ENCODE measurements at regions not wholly inside any gene's neighbourhood (a gene's known extent, or its start where the extent isn't known, plus 50 kb on each side); places are given as distances from the start of the nearest gene placed in this dataset.

DNA sequence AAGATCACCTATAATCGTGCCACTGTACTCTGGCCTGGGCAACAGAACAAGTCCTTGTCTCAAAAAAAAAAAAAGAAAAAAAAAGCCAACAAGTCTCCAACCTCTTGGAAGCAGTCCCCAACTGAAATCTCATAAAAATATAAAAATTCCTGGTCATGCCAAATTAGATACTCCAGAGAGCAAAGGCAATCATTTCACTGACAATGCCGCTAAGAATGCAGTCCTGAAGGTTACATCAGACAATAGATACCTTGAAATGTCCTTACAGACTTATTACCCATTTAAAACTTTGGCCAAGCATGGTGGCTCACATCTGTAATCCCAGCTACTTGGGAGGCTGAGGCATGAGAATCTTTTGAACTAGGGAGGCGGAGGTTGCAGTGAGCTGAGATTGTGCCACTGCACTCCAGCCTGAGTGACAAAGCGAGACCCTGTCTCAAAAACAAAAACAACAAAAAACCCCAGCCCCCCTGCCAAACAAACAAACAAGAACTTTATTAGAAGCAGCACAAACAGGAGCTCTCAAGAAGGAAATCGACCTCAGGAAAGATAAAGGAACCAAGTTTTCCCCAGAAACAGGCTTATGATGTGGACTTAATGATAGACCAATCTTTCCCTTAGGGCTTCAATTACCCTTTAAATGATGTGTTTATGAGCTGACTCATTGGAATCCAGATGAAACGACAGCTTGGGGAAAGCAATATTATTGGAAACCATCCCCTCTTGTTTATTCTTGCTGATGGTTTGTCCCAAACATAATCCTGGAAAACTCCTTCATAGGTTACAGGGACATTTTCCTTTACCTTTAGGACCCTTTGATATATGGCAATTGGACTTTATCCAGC lies 53.1 kb upstream of the XCR1 start:
- H3K27me3 ChIP-seq (ENCODE audit: control insufficient read depth, insufficient read depth, low read length) = peaks cover 10% of the 10 kb centered on the region
- no peak overlapping the region for H3K4me3 ChIP-seq (ENCODE audit: insufficient read depth, low read depth, low read length)
- ChIA-PET CTCF (interaction anchor here (0.6 to 6.8 kb wide), 7 partner anchors 81 to 326 kb away, joined by 3 to 84 read pairs (median 8); partner anchors contain the start of genes CCR1 and CCR5), POLR2A (ENCODE audit: unreplicated experiment) (interaction anchor here (0.6 kb wide), 1 partner anchor 15 kb away, joined by 3 read pairs; no protein-coding TSS in a partner anchor)
- no peak overlapping the region for H3K56ac ChIP-seq (ENCODE audit: extremely low read depth, insufficient read depth, low read length)
- in situ Hi-C loops (cut with MboI; ENCODE audit: low sequenced_read_pairs) = loop anchor here (10.0 to 25.0 kb wide), 2 partner anchors 294 to 1043 kb away; partner anchors contain the start of genes CCR5 and CLEC3B
- H2BK20ac ChIP-seq (ENCODE audit: low read depth, low read length) = no peak overlapping the region
- intact Hi-C loops (cut with micrococcal nuclease) = loop anchor here (5.0 kb wide), 1 partner anchor 1043 kb away; no protein-coding TSS in a partner anchor
- no TSS peak for BruUV-seq (replicated peaks)
- DNase-seq = no peak
- H4K5ac ChIP-seq (ENCODE audit: low read depth, low read length) = no peak overlapping the region
- WGBS, 2 experiments (ENCODE audit: extremely low coverage in 2 of 2, insufficient read length in 1 of 2) = no CpG with 5 or more reads among the region's 6 CpGs
- H3K14ac ChIP-seq (replicated peaks; ENCODE audit: low read depth, low read length) = no peak overlapping the region
- no peak overlapping the region for H3K4ac ChIP-seq (ENCODE audit: low read depth, low read length)
- H2BK5ac ChIP-seq (ENCODE audit: low read depth, low read length, poor library complexity, severe bottlenecking) = no peak overlapping the region
- no peaks in the 10 kb centered on the region for H3K36me3 ChIP-seq (ENCODE audit: control insufficient read depth, insufficient read depth, low read length)
- dilution Hi-C loops (cut with HindIII; ENCODE audit: low sequenced_read_pairs, unreplicated experiment) = no loop called here
- H2AFZ ChIP-seq (replicated peaks; ENCODE audit: low read length, poor library complexity) = no peak overlapping the region
- H2BK120ac ChIP-seq (ENCODE audit: low read depth, low read length) = no peak overlapping the region
- no peak overlapping the region for H4K91ac ChIP-seq (ENCODE audit: insufficient read depth, low read depth, low read length)
- H3K27ac ChIP-seq (ENCODE audit: insufficient read depth, low read length) = no peak overlapping the region
- H3K18ac ChIP-seq (ENCODE audit: low read depth, low read length) = no peak overlapping the region
- no peaks in the 10 kb centered on the region for H3K9me3 ChIP-seq (ENCODE audit: control insufficient read depth, insufficient read depth, low read length)
- H3K9ac ChIP-seq (ENCODE audit: low read depth, low read length) = no peak overlapping the region
- H4K8ac ChIP-seq (ENCODE audit: low read depth in 2 of 2, low read length in 2 of 2) = no peak overlapping the region
- H3K9me1 ChIP-seq (ENCODE audit: insufficient read depth, low read length) = no peaks in the 10 kb centered on the region
- no peak overlapping the region for H3K4me2 ChIP-seq (ENCODE audit: low read depth, low read length)
- ATAC-seq (ENCODE audit: low read depth) = no peak
- H2BK15ac ChIP-seq (ENCODE audit: low read depth, low read length) = no peak overlapping the region
- H4K20me1 ChIP-seq (ENCODE audit: insufficient read depth, low read length) = no peaks in the 10 kb centered on the region
- no peak overlapping the region for H2AK5ac ChIP-seq (ENCODE audit: low read depth, low read length)
- no peaks in the 10 kb centered on the region for H3K4me1 ChIP-seq (ENCODE audit: control insufficient read depth, insufficient read depth, low read length)
- no peak overlapping the region for H3K23ac ChIP-seq (ENCODE audit: low read depth, low read length)
- H3K79me1 ChIP-seq (ENCODE audit: low read depth in 1 of 2, low read length in 2 of 2) = no peaks in the 10 kb centered on the region
- no peak overlapping the region for H2AK9ac ChIP-seq (replicated peaks; ENCODE audit: low read depth, low read length, poor library complexity)
- TF ChIP-seq MAZ (IDR thresholded peaks at IDR 0.05; ENCODE audit: borderline replicate concordance, low read depth, low read length) (no peak), FOS (IDR thresholded peaks at IDR 0.05; ENCODE audit: low read depth, low read length) (no peak), RAD21 (IDR thresholded peaks at IDR 0.05; ENCODE audit: low read length) (no peak), RCOR1 (IDR thresholded peaks at IDR 0.05; ENCODE audit: insufficient replicate concordance, low read length) (no peak), NFE2L2 (IDR thresholded peaks at IDR 0.05; ENCODE audit: low read depth, low read length) (no peak), CEBPB (IDR thresholded peaks at IDR 0.05; ENCODE audit: low read depth, low read length) (no peak), CTCF (conservative IDR thresholded peaks at IDR 0.05; ENCODE audit: low read depth, low read length) (no peak), CHD1 (IDR thresholded peaks at IDR 0.05; ENCODE audit: low read depth, low read length) (no peak), MAFK (IDR thresholded peaks at IDR 0.05; ENCODE audit: low read depth, low read length) (no peak), SMC3 (IDR thresholded peaks at IDR 0.05; ENCODE audit: low read depth, low read length) (no peak), USF2 (IDR thresholded peaks at IDR 0.05; ENCODE audit: low read depth, low read length) (no peak), RFX5 (IDR thresholded peaks at IDR 0.05; ENCODE audit: low read depth, low read length) (no peak), MXI1 (IDR thresholded peaks at IDR 0.05; ENCODE audit: borderline replicate concordance, low read depth, low read length) (no peak), POLR2A (IDR thresholded peaks at IDR 0.05; ENCODE audit: low read depth, low read length) (no peak)
- TF ChIP-seq, protein P1, sequence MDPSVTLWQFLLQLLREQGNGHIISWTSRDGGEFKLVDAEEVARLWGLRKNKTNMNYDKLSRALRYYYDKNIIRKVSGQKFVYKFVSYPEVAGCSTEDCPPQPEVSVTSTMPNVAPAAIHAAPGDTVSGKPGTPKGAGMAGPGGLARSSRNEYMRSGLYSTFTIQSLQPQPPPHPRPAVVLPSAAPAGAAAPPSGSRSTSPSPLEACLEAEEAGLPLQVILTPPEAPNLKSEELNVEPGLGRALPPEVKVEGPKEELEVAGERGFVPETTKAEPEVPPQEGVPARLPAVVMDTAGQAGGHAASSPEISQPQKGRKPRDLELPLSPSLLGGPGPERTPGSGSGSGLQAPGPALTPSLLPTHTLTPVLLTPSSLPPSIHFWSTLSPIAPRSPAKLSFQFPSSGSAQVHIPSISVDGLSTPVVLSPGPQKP (IDR thresholded peaks at IDR 0.05; ENCODE audit: borderline replicate concordance, low read depth, low read length) = no peak

Data from IMR-90 (cell line).